LNCAP (cell line): ENCODE measurements at regions not wholly inside any gene's neighbourhood (a gene's known extent, or its start where the extent isn't known, plus 50 kb on each side); places are given as distances from the start of the nearest gene placed in this dataset.

ENCODE experiments used
- CTCF ChIP-seq: fragments of 450-650 bp; IDR thresholded peaks from 2 replicates; pipeline ENCODE4 v1.5.1; 2017; ENCODE audit warnings: mild to moderate bottlenecking

- TF ChIP-seq CTCF, result no peak
Observed at GRCh38 chr5:61821561-61821960, 484.4 kb upstream of the KIF2A start.

GRCh38 chr5:61822584-61822983 is 483.4 kb upstream of the KIF2A start:
- no peak for TF ChIP-seq CTCF

- no peak for TF ChIP-seq CTCF
Observed at GRCh38 chr5:61823065-61823464, 482.9 kb upstream of the KIF2A start.

- no peak for TF ChIP-seq CTCF
Observed at GRCh38 chr5:61823781-61824180, 482.2 kb upstream of the KIF2A start.

- no peak for TF ChIP-seq CTCF
Observed at GRCh38 chr5:61824396-61824795, 481.6 kb upstream of the KIF2A start.

GRCh38 chr5:61827445-61827975 is 478.5 kb upstream of the KIF2A start:
- no peak for TF ChIP-seq CTCF

- no peak for TF ChIP-seq CTCF
Observed at GRCh38 chr5:61828856-61829255, 477.1 kb upstream of the KIF2A start.

- no peak for TF ChIP-seq CTCF
Observed at GRCh38 chr5:61831736-61832135, 474.3 kb upstream of the KIF2A start.
